ENCODE measurements at regions not wholly inside any gene's neighbourhood (a gene's known extent, or its start where the extent isn't known, plus 50 kb on each side); places are given as distances from the start of the nearest gene placed in this dataset.

DNA sequence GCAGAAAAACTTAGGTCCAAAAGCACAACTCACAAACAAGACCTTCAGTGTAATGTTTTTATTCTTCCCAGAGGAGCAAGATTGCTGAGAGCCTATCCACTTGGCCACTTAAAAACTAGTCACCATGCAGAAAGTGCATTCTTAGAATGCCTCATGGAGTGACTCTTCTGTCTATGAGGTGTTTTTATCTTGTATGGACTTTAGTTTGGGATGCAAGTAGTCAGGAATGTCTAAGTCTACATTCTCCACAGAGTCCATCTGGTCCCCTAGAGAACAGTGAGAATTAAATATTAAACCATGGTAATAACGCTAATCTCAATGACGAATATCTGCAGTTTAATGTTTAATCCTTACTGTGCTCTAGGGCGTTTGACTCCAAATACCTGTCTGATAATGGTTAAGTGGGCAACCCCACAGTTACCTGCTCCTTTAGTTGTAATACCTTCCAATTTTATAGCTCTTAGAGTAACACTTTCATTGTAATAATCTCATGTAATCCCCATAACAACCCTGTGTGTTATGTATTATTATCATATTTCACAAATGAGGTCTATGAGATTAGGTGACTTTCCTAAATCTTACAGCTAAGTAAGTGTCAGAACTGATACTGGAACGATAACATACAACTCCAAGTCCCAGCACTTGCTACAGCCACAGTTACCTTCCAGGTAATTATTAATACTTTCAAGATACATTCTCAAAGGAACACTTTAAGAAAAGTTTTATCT lies 235.6 kb upstream of the JADE1 start:
- no peak overlapping the region for H3K27ac ChIP-seq
- H3K4me3 ChIP-seq = no peak overlapping the region
- H3K36me3 ChIP-seq = no peaks in the 10 kb centered on the region
- no peaks in the 10 kb centered on the region for H3K4me1 ChIP-seq
- H3K9me3 ChIP-seq = no peaks in the 10 kb centered on the region
- no peak for DNase-seq (ENCODE audit: low spot score in 2 of 2)
- no peaks in the 10 kb centered on the region for H3K27me3 ChIP-seq
- intact Hi-C loops (cut with DNase I; ENCODE audit: low total_unique reads) = no loop called here
- TF ChIP-seq, protein P1, sequence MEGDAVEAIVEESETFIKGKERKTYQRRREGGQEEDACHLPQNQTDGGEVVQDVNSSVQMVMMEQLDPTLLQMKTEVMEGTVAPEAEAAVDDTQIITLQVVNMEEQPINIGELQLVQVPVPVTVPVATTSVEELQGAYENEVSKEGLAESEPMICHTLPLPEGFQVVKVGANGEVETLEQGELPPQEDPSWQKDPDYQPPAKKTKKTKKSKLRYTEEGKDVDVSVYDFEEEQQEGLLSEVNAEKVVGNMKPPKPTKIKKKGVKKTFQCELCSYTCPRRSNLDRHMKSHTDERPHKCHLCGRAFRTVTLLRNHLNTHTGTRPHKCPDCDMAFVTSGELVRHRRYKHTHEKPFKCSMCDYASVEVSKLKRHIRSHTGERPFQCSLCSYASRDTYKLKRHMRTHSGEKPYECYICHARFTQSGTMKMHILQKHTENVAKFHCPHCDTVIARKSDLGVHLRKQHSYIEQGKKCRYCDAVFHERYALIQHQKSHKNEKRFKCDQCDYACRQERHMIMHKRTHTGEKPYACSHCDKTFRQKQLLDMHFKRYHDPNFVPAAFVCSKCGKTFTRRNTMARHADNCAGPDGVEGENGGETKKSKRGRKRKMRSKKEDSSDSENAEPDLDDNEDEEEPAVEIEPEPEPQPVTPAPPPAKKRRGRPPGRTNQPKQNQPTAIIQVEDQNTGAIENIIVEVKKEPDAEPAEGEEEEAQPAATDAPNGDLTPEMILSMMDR (IDR thresholded peaks at IDR 0.05) = no peak
- TF ChIP-seq POLR2A (IDR thresholded peaks at IDR 0.05) (no peak), POLR2AphosphoS5 (IDR thresholded peaks at IDR 0.05) (no peak)

DNA sequence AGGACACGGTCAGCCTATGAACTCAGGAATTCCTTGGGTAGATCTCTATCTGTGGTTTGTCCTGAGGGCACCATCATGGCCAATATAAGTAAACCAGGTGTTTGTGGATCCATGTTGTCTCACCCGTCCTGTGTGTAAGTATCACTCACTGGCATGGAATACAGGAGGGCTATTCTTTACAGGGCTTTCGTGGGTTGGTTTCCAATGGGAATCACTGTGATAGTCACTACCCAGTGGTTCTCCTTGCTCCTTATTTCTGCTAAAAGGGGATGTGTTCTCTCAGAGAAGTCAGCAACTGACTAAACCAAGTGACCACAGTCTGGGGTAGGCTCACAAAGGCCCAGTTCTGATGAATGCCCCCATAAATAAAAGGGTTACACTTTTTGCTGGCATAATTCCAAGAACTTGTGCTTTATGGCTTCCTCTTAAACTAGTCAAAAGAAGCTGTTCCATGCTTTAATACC lies 236.7 kb upstream of the JADE1 start:
- Histone ChIP-seq H3K27ac (peak overlapping the region in 1 of 2 donors; percentile 8), H3K36me3 (no peaks in the 10 kb centered on the region), H3K4me3 (no peak overlapping the region), H3K9me3 (no peaks in the 10 kb centered on the region), H3K4me1 (no peaks in the 10 kb centered on the region), H3K27me3 (no peaks in the 10 kb centered on the region)
- TF ChIP-seq, protein P1 (IDR thresholded peaks at IDR 0.05) = no peak
- TF ChIP-seq POLR2A (IDR thresholded peaks at IDR 0.05) = no peak
- TF ChIP-seq POLR2AphosphoS5 (IDR thresholded peaks at IDR 0.05) = no peak
- intact Hi-C loops (cut with DNase I; ENCODE audit: low total_unique reads) = no loop called here
- DNase-seq (ENCODE audit: low spot score in 2 of 2) = no peak

DNA sequence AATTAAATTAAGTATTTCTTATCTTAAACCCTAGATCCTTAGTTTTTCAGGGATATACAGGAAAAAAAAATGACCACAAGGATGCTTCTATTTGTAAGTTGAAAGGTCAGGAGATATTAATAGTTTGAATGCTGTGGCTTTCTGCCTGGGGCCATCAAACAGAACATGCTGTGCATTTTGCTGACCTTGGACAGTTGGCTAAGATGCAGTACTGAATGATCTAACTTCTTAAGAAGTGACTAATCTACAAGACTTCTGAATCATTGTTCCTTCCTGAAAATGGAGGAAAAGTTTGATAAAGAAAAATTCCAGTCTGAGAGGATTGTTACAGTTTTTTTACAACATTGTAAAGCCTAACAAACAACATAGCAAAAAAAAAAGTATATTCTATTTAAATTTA lies 237.8 kb upstream of the JADE1 start:
- Histone ChIP-seq H3K36me3 (no peaks in the 10 kb centered on the region), H3K27ac (no peak overlapping the region), H3K4me1 (no peaks in the 10 kb centered on the region), H3K9me3 (no peaks in the 10 kb centered on the region), H3K27me3 (no peaks in the 10 kb centered on the region), H3K4me3 (no peak overlapping the region)
- intact Hi-C loops (cut with DNase I; ENCODE audit: low total_unique reads) = no loop called here
- DNase-seq (ENCODE audit: low spot score in 2 of 2) = peak in 1 of 2 donors; percentile 37
- TF ChIP-seq, protein P1 (IDR thresholded peaks at IDR 0.05) = no peak
- no peak for TF ChIP-seq POLR2AphosphoS5 (IDR thresholded peaks at IDR 0.05)
- TF ChIP-seq POLR2A (IDR thresholded peaks at IDR 0.05) = no peak

DNA sequence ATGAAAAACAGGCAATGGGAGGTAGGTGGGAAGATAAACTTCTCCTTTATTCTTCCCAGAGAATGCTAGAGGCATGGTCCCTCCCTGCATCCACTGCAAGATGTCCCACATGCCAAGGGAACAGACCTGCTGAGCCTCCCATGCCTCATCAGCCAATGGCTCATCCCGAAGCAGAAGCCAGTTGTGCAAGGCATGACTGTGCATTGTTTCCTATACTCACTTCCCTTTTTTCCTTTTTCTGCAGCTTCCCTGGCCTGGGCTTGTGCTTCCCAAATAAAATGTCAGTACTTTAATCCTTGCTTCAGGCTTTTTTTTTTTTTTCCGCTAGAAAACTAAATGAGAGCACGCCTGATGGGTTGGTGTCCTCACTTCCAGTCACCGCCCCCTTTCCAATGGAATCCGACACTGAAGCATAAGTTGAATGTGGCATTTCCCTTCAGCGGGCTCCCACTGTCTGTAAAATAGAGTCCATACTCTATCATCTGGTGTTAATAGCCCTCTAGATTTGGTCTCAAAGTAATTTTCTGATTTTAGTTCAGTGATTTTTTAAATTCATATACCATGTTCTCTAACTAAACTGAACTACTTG lies 239.0 kb upstream of the JADE1 start:
- intact Hi-C loops (cut with DNase I; ENCODE audit: low total_unique reads) = no loop called here
- no peaks in the 10 kb centered on the region for H3K27me3 ChIP-seq
- H3K4me3 ChIP-seq = no peak overlapping the region
- H3K27ac ChIP-seq = peak overlapping the region in 1 of 2 donors; percentile 63
- DNase-seq (ENCODE audit: low spot score in 2 of 2) = no peak
- TF ChIP-seq POLR2A (IDR thresholded peaks at IDR 0.05) (no peak), POLR2AphosphoS5 (IDR thresholded peaks at IDR 0.05) (peak in 1 of 3 donors; percentile 87)
- H3K9me3 ChIP-seq = no peaks in the 10 kb centered on the region
- H3K4me1 ChIP-seq = no peaks in the 10 kb centered on the region
- H3K36me3 ChIP-seq = no peaks in the 10 kb centered on the region

DNA sequence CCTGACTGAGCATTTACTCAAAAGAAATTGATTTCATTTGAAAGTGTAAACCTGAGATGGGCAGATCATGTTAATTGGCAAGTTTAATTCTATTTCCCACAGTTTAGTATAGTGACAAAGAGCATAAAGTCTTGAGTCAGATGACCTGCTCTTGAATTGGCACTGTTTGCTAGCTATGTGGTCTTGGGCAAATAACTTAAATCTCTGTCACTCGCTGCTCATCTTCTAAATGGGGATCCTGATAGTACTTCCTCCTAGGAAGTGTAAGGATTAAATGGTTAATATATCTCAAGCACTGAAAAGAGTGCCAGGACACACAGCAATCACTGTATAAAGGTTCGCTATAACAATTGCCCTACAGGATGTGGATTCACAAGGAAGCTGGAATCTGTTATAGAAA lies 242.8 kb upstream of the JADE1 start:
- TF ChIP-seq, protein P1 (IDR thresholded peaks at IDR 0.05) = no peak
- TF ChIP-seq POLR2A (IDR thresholded peaks at IDR 0.05) (no peak), POLR2AphosphoS5 (IDR thresholded peaks at IDR 0.05) (no peak)
- intact Hi-C loops (cut with DNase I; ENCODE audit: low total_unique reads) = no loop called here
- Histone ChIP-seq H3K36me3 (no peaks in the 10 kb centered on the region), H3K4me3 (no peak overlapping the region), H3K9me3 (no peaks in the 10 kb centered on the region), H3K27ac (no peak overlapping the region), H3K27me3 (no peaks in the 10 kb centered on the region), H3K4me1 (no peaks in the 10 kb centered on the region)
- no peak for DNase-seq (ENCODE audit: low spot score in 2 of 2)

All from breast epithelium (tissue), 4 donors.